ENCODE measurements at regions not wholly inside any gene's neighbourhood (a gene's known extent, or its start where the extent isn't known, plus 50 kb on each side); places are given as distances from the start of the nearest gene placed in this dataset.

GRCh38 chr2:122273785-122274419 lies 518.5 kb downstream of the TSN start (continued):
- no peak for TF ChIP-seq TAF7 (optimal IDR thresholded peaks at IDR 0.05; ENCODE audit: borderline replicate concordance, low read depth, low read length)
